Ascending aorta (tissue), 2 donors: ENCODE measurements at regions not wholly inside any gene's neighbourhood (a gene's known extent, or its start where the extent isn't known, plus 50 kb on each side); places are given as distances from the start of the nearest gene placed in this dataset.

Experiments
- DNase-seq, 2 donors: peaks; one replicate each; pipeline ENCODE4 v3.0.0-alpha.2; 2019; ENCODE audit warnings: low spot score in 2 of 2
- H3K27ac ChIP-seq, 2 donors: fragments of 200-600 bp; sonication (generic); one replicate each; pipeline ENCODE4 v1.5.1; 2016 to 2017; ENCODE audit warnings: mild to moderate bottlenecking in 1 of 2
- H3K27me3 ChIP-seq: fragments of 200-600 bp; sonication (generic); one replicate; pipeline ENCODE4 v1.5.1; 2017
- H3K36me3 ChIP-seq, 2 donors: fragments of 200-600 bp; sonication (generic); one replicate each; pipeline ENCODE4 v1.5.1; 2016
- H3K4me1 ChIP-seq, 2 donors: fragments of 200-600 bp; sonication (generic); one replicate each; pipeline ENCODE4 v1.5.1; 2016 to 2017; ENCODE audit warnings: mild to moderate bottlenecking in 1 of 2
- H3K4me3 ChIP-seq, 2 donors: fragments of 200-600 bp; sonication (generic); one replicate each; pipeline ENCODE4 v1.5.1; 2016 to 2017; ENCODE audit warnings: mild to moderate bottlenecking in 1 of 2
- H3K9me3 ChIP-seq, 2 donors: fragments of 200-600 bp; sonication (generic); one replicate each; pipeline ENCODE4 v1.5.1; 2016
- CTCF ChIP-seq, 3 experiments: fragments of 200-600 bp in 2 of 3; fragments of 450-650 bp in 1 of 3; sonication (generic) in 2 of 3; IDR thresholded peaks; one replicate each; pipeline ENCODE4 v1.5.1; 2016 to 2019; ENCODE audit warnings: antibody characterized with exemption in 3 of 3, mild to moderate bottlenecking in 1 of 3, moderate library complexity in 1 of 3
- intact Hi-C: fragments of 100-400 bp; cut with DNase I; formaldehyde crosslinking; loops from one replicate; pipeline ENCODE4 v1.15.1; 2023

DNA sequence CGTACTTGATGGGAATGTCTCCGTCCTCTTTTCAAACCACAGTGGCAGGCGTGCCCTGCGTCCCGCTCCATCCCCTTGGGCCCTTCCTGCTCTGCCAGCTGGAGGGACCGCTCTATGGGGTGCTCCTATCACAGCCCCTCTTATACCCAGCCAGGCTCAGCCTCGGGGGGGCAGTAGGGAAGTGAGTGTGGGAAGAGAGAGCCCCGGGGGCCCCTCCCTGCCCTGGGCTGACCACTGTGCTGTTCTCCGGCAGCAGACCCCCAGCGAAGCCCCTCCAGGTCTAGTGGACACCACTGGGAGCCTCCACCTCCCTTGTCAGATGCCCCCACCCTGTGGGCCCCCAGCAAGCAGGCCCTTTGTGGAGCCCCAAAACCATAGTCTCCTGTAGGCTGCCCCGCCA lies 572.5 kb downstream of the BRD1 start:
- no peak overlapping the region for H3K27ac ChIP-seq
- no peaks in the 10 kb centered on the region for H3K9me3 ChIP-seq
- no peaks in the 10 kb centered on the region for H3K27me3 ChIP-seq
- intact Hi-C loops = no loop called here
- TF ChIP-seq CTCF (IDR thresholded peaks at IDR 0.05) = no peak
- H3K36me3 ChIP-seq = no peaks in the 10 kb centered on the region
- DNase-seq = peak in 1 of 2 donors; percentile 24
- no peak overlapping the region for H3K4me3 ChIP-seq
- no peaks in the 10 kb centered on the region for H3K4me1 ChIP-seq

DNA sequence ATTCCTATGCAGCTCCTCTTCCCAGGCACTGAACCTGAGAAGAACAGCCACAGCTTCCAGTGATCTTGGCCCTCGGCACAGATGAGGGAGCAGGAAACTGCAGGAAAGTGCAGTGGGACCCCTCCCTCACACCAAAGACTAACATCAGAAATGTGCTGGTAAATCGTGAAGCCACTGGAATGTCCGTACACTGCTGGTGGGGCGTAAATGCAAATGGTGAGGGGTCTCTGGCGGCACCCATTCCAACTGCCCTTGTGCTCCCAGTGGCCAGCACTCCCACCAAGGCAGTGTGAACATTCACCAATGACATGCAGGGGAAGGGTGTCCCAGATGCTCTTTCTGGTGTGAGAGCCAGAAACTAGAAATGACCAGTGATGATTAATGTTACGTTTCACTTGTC lies 574.0 kb downstream of the BRD1 start:
- Histone ChIP-seq H3K4me3 (no peak overlapping the region), H3K9me3 (no peaks in the 10 kb centered on the region), H3K4me1 (no peaks in the 10 kb centered on the region), H3K27me3 (no peaks in the 10 kb centered on the region), H3K36me3 (no peaks in the 10 kb centered on the region), H3K27ac (no peak overlapping the region)
- intact Hi-C loops = no loop called here
- TF ChIP-seq CTCF (IDR thresholded peaks at IDR 0.05) = no peak
- DNase-seq = no peak

DNA sequence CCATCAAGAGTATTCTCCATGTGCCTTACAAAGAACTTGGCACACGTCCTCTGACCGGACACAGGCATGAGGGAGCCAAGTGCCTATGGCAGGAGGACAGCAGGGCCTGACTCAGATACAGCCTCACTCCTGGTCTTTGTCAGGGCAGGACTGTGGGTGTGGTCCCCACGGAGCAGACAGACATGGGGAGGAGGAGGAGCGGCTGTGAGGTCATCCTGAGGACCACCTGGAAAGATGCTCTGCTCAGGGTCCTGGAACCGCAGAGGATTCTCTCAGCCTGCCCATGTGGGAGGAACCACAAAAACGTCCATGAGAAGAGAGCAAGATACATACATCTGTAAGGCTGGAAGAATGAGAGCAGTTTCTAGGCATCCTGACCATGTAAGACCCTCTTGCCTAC lies 576.3 kb downstream of the BRD1 start:
- Histone ChIP-seq H3K27ac (no peak overlapping the region), H3K27me3 (no peaks in the 10 kb centered on the region), H3K9me3 (no peaks in the 10 kb centered on the region), H3K4me3 (no peak overlapping the region), H3K4me1 (no peaks in the 10 kb centered on the region), H3K36me3 (no peaks in the 10 kb centered on the region)
- peak in 1 of 2 donors; percentile 24 for DNase-seq
- intact Hi-C loops = no loop called here
- no peak for TF ChIP-seq CTCF (IDR thresholded peaks at IDR 0.05)

- intact Hi-C loops = no loop called here
- Histone ChIP-seq H3K27me3 (no peaks in the 10 kb centered on the region), H3K9me3 (no peaks in the 10 kb centered on the region), H3K27ac (no peak overlapping the region), H3K4me1 (no peaks in the 10 kb centered on the region), H3K36me3 (no peaks in the 10 kb centered on the region), H3K4me3 (no peak overlapping the region)
- no peak for TF ChIP-seq CTCF (IDR thresholded peaks at IDR 0.05)
- DNase-seq = peak in 1 of 2 donors; percentile 16
Observed at GRCh38 chr22:49247194-49247924, 580.3 kb downstream of the BRD1 start.

GRCh38 chr22:49244466-49245420 lies 582.9 kb downstream of the BRD1 start:
- no peak overlapping the region for H3K27ac ChIP-seq
- intact Hi-C loops = no loop called here
- no peaks in the 10 kb centered on the region for H3K27me3 ChIP-seq
- no peaks in the 10 kb centered on the region for H3K4me1 ChIP-seq
- no peak overlapping the region for H3K4me3 ChIP-seq
- no peak for TF ChIP-seq CTCF (IDR thresholded peaks at IDR 0.05)
- no peaks in the 10 kb centered on the region for H3K9me3 ChIP-seq
- H3K36me3 ChIP-seq = no peaks in the 10 kb centered on the region
- DNase-seq = peak in 1 of 2 donors; percentile 31
